ENCODE measurements at regions not wholly inside any gene's neighbourhood (a gene's known extent, or its start where the extent isn't known, plus 50 kb on each side); places are given as distances from the start of the nearest gene placed in this dataset.

- H3K27ac Mint-ChIP-seq (ENCODE audit: unreplicated experiment) = no peak overlapping the region
- H3K36me3 Mint-ChIP-seq (ENCODE audit: insufficient read depth, unreplicated experiment) = no peaks in the 10 kb centered on the region
- Histone ChIP-seq H3K36me3 (ENCODE audit: control insufficient read depth, insufficient read depth, low read length) (no peaks in the 10 kb centered on the region), H3K27me3 (replicated peaks; ENCODE audit: control insufficient read depth, insufficient read depth, low read length) (no peaks in the 10 kb centered on the region), H3K4me3 (ENCODE audit: low read depth, low read length) (no peak overlapping the region), H3K4me1 (no peaks in the 10 kb centered on the region), H3K9me3 (no peaks in the 10 kb centered on the region)
- no peak for DNase-seq
- no peak for TF ChIP-seq CTCF (IDR thresholded peaks at IDR 0.05; ENCODE audit: insufficient read depth in 1 of 2, low read depth in 1 of 2, low read length in 1 of 2, severe bottlenecking in 1 of 2, unreplicated experiment in 1 of 2)
- H3K9me3 Mint-ChIP-seq (ENCODE audit: unreplicated experiment) = no peaks in the 10 kb centered on the region
- no peaks in the 10 kb centered on the region for H3K4me1 Mint-ChIP-seq (ENCODE audit: low read depth, unreplicated experiment)
- peaks cover 24% of the 10 kb centered on the region for H3K27me3 Mint-ChIP-seq (ENCODE audit: insufficient read depth, unreplicated experiment)
- no TSS peak for BruUV-seq (replicated peaks)
- ChIA-PET POLR2A (no interaction called here), CTCF (no interaction called here)
- intact Hi-C loops (cut with micrococcal nuclease; ENCODE audit: unreplicated experiment) = no loop called here
- H3K4me3 Mint-ChIP-seq (ENCODE audit: unreplicated experiment) = no peak overlapping the region
These were observed 73.1 kb downstream of the MATN1 start for GRCh38 chr1:30650038-30650967.

- ChIA-PET POLR2A (no interaction called here), CTCF (no interaction called here)
- no peaks in the 10 kb centered on the region for H3K36me3 ChIP-seq (ENCODE audit: control insufficient read depth, insufficient read depth, low read length)
- Mint-ChIP-seq H3K27me3 (ENCODE audit: insufficient read depth, unreplicated experiment) (peaks cover 26% of the 10 kb centered on the region), H3K27ac (ENCODE audit: unreplicated experiment) (no peak overlapping the region), H3K4me3 (ENCODE audit: unreplicated experiment) (no peak overlapping the region), H3K36me3 (ENCODE audit: insufficient read depth, unreplicated experiment) (no peaks in the 10 kb centered on the region), H3K9me3 (ENCODE audit: unreplicated experiment) (no peaks in the 10 kb centered on the region), H3K4me1 (ENCODE audit: low read depth, unreplicated experiment) (no peaks in the 10 kb centered on the region)
- DNase-seq = no peak
- no peaks in the 10 kb centered on the region for H3K27me3 ChIP-seq (replicated peaks; ENCODE audit: control insufficient read depth, insufficient read depth, low read length)
- no peak overlapping the region for H3K4me3 ChIP-seq (ENCODE audit: low read depth, low read length)
- no TSS peak for BruUV-seq (replicated peaks)
- H3K9me3 ChIP-seq = no peaks in the 10 kb centered on the region
- no peak for TF ChIP-seq CTCF (IDR thresholded peaks at IDR 0.05; ENCODE audit: insufficient read depth in 1 of 2, low read depth in 1 of 2, low read length in 1 of 2, severe bottlenecking in 1 of 2, unreplicated experiment in 1 of 2)
- no peaks in the 10 kb centered on the region for H3K4me1 ChIP-seq
- intact Hi-C loops (cut with micrococcal nuclease; ENCODE audit: unreplicated experiment) = no loop called here
These were observed 73.9 kb downstream of the MATN1 start for GRCh38 chr1:30649321-30649991.

- Mint-ChIP-seq H3K36me3 (ENCODE audit: insufficient read depth, unreplicated experiment) (no peaks in the 10 kb centered on the region), H3K27ac (ENCODE audit: unreplicated experiment) (no peak overlapping the region), H3K4me3 (ENCODE audit: unreplicated experiment) (no peak overlapping the region), H3K27me3 (ENCODE audit: insufficient read depth, unreplicated experiment) (peaks cover 26% of the 10 kb centered on the region), H3K9me3 (ENCODE audit: unreplicated experiment) (no peaks in the 10 kb centered on the region), H3K4me1 (ENCODE audit: low read depth, unreplicated experiment) (no peaks in the 10 kb centered on the region)
- intact Hi-C loops (cut with micrococcal nuclease; ENCODE audit: unreplicated experiment) = no loop called here
- H3K4me1 ChIP-seq = no peaks in the 10 kb centered on the region
- POLR2A ChIA-PET = no interaction called here
- no peak for TF ChIP-seq CTCF (IDR thresholded peaks at IDR 0.05; ENCODE audit: insufficient read depth in 1 of 2, low read depth in 1 of 2, low read length in 1 of 2, severe bottlenecking in 1 of 2, unreplicated experiment in 1 of 2)
- BruUV-seq (replicated peaks) = no TSS peak
- CTCF ChIA-PET = no interaction called here
- H3K9me3 ChIP-seq = no peaks in the 10 kb centered on the region
- H3K27me3 ChIP-seq (replicated peaks; ENCODE audit: control insufficient read depth, insufficient read depth, low read length) = no peaks in the 10 kb centered on the region
- no peaks in the 10 kb centered on the region for H3K36me3 ChIP-seq (ENCODE audit: control insufficient read depth, insufficient read depth, low read length)
- DNase-seq = no peak
- no peak overlapping the region for H3K4me3 ChIP-seq (ENCODE audit: low read depth, low read length)
These were observed 74.9 kb downstream of the MATN1 start for GRCh38 chr1:30648408-30649000.
